CD4-positive, alpha-beta memory T cell (primary cell): ENCODE measurements at regions not wholly inside any gene's neighbourhood (a gene's known extent, or its start where the extent isn't known, plus 50 kb on each side); places are given as distances from the start of the nearest gene placed in this dataset.

Experiments
- CTCF ChIA-PET: fragments of 350-600 bp; sonication (Branson Sonifier 250); formaldehyde crosslinking; loops from one replicate; lab custom pipeline; 2021; ENCODE audit warnings: inconsistent platforms; ENCODE audit not compliant: partially characterized antibody; lab: Charles Lee
- POLR2A ChIA-PET: fragments of 350-600 bp; sonication (Branson Sonifier 250); formaldehyde crosslinking; loops from one replicate; lab custom pipeline; 2021; ENCODE audit not compliant: partially characterized antibody; lab: Charles Lee
- DNase-seq, 5 donors: peaks; one replicate each; pipeline versions ENCODE4 v3.0.0 to v3.0.0-alpha.2; 2020 to 2022; ENCODE audit warnings: mixed read lengths in 1 of 5
- H3K27ac ChIP-seq: one replicate; pipeline ENCODE4 v1.7.0; 2013; ENCODE audit warnings: low read depth, low read length
- H3K27me3 ChIP-seq: 2 replicates; pipeline ENCODE4 v1.7.0; 2013; ENCODE audit warnings: mild to moderate bottlenecking, low read length, moderate library complexity; ENCODE audit not compliant: insufficient read depth
- H3K36me3 ChIP-seq: 2 replicates; pipeline ENCODE4 v1.7.0; 2013; ENCODE audit warnings: mild to moderate bottlenecking, low read length, moderate library complexity; ENCODE audit not compliant: insufficient read depth
- H3K4me1 ChIP-seq: 2 replicates; pipeline ENCODE4 v1.7.0; 2013; ENCODE audit warnings: mild to moderate bottlenecking, low read length, moderate library complexity; ENCODE audit not compliant: insufficient read depth
- H3K4me3 ChIP-seq, 2 donors: one replicate each; pipeline ENCODE4 v1.7.0; 2013; ENCODE audit warnings: low read length in 2 of 2, mild to moderate bottlenecking in 1 of 2
- H3K9me3 ChIP-seq, 2 donors: one replicate each; pipeline ENCODE4 v1.7.0; 2013; ENCODE audit warnings: low read length in 2 of 2, control low read depth in 1 of 2; ENCODE audit not compliant: control insufficient read depth in 1 of 2
- H3K27ac Mint-ChIP-seq, 7 donors: one replicate each; pipeline ENCODE4 v1.8.0; 2020 to 2021; ENCODE audit warnings: mixed read lengths in 7 of 7, mild to moderate bottlenecking in 6 of 7, inconsistent platforms in 3 of 7, moderate library complexity in 3 of 7
- H3K27me3 Mint-ChIP-seq, 2 donors: one replicate each; pipeline ENCODE4 v1.8.0; 2020 to 2021; ENCODE audit warnings: mixed read lengths in 2 of 2
- H3K36me3 Mint-ChIP-seq, 2 donors: one replicate each; pipeline ENCODE4 v1.8.0; 2020 to 2021; ENCODE audit warnings: mixed read lengths in 2 of 2, inconsistent platforms in 1 of 2, mild to moderate bottlenecking in 1 of 2
- H3K4me1 Mint-ChIP-seq, 4 donors: one replicate each; pipeline ENCODE4 v1.8.0; 2020 to 2021; ENCODE audit warnings: mixed read lengths in 4 of 4, mild to moderate bottlenecking in 1 of 4
- H3K4me3 Mint-ChIP-seq, 8 donors: one replicate each; pipeline ENCODE4 v1.8.0; 2020 to 2021; ENCODE audit warnings: mixed read lengths in 8 of 8, mild to moderate bottlenecking in 7 of 8, moderate library complexity in 6 of 8, inconsistent platforms in 3 of 8
- H3K9me3 Mint-ChIP-seq, 8 donors: one replicate each; pipeline ENCODE4 v1.8.0; 2020 to 2021; ENCODE audit warnings: mixed read lengths in 8 of 8, mild to moderate bottlenecking in 5 of 8, inconsistent platforms in 3 of 8, moderate library complexity in 1 of 8
- intact Hi-C: fragments of 100-400 bp; cut with micrococcal nuclease; formaldehyde crosslinking; loops from one replicate; pipeline ENCODE4 v1.15.1; 2023

- no peak overlapping the region for H3K4me3 ChIP-seq
- POLR2A ChIA-PET, result no interaction called here
- Mint-ChIP-seq H3K36me3 (no peaks in the 10 kb centered on the region), H3K4me3 (no peak overlapping the region), H3K4me1 (no peaks in the 10 kb centered on the region), H3K9me3 (peaks cover 0 to 2% (median 0%) of the 10 kb centered on the region in 8 donors), H3K27me3 (peaks cover 2 to 4% of the 10 kb centered on the region in 2 donors), H3K27ac (no peak overlapping the region)
- no peaks in the 10 kb centered on the region for H3K9me3 ChIP-seq
- no peak overlapping the region for H3K27ac ChIP-seq
- no peaks in the 10 kb centered on the region for H3K27me3 ChIP-seq
- H3K36me3 ChIP-seq, result no peaks in the 10 kb centered on the region
- CTCF ChIA-PET, result no interaction called here
- intact Hi-C loops, result no loop called here
- no peaks in the 10 kb centered on the region for H3K4me1 ChIP-seq
- no peak for DNase-seq
Observed at GRCh38 chr4:141802333-141802732, 165.9 kb downstream of the IL15 start.

GRCh38 chr4:141804836-141805235 is 168.5 kb downstream of the IL15 start:
- H3K36me3 ChIP-seq, result no peaks in the 10 kb centered on the region
- H3K9me3 ChIP-seq, result no peaks in the 10 kb centered on the region
- Mint-ChIP-seq H3K27ac (no peak overlapping the region), H3K4me1 (no peaks in the 10 kb centered on the region), H3K27me3 (peaks cover 2 to 5% of the 10 kb centered on the region in 2 donors), H3K4me3 (no peak overlapping the region), H3K9me3 (peaks cover 0 to 2% (median 0%) of the 10 kb centered on the region in 8 donors), H3K36me3 (no peaks in the 10 kb centered on the region)
- no peak for DNase-seq
- POLR2A ChIA-PET, result no interaction called here
- H3K4me1 ChIP-seq, result no peaks in the 10 kb centered on the region
- intact Hi-C loops, result no loop called here
- no peaks in the 10 kb centered on the region for H3K27me3 ChIP-seq
- H3K27ac ChIP-seq, result no peak overlapping the region
- H3K4me3 ChIP-seq, result no peak overlapping the region
- CTCF ChIA-PET, result no interaction called here

GRCh38 chr4:141807103-141807891 is 170.9 kb downstream of the IL15 start:
- no peaks in the 10 kb centered on the region for H3K36me3 Mint-ChIP-seq
- H3K27me3 ChIP-seq, result no peaks in the 10 kb centered on the region
- no peaks in the 10 kb centered on the region for H3K4me1 Mint-ChIP-seq
- no peak for DNase-seq
- ChIA-PET POLR2A (no interaction called here), CTCF (no interaction called here)
- H3K27ac Mint-ChIP-seq, result no peak overlapping the region
- no peak overlapping the region for H3K4me3 ChIP-seq
- no peak overlapping the region for H3K27ac ChIP-seq
- H3K4me1 ChIP-seq, result no peaks in the 10 kb centered on the region
- no peaks in the 10 kb centered on the region for H3K36me3 ChIP-seq
- peaks cover 2 to 9% of the 10 kb centered on the region in 2 donors for H3K27me3 Mint-ChIP-seq
- H3K4me3 Mint-ChIP-seq, result no peak overlapping the region
- no peaks in the 10 kb centered on the region for H3K9me3 ChIP-seq
- peaks cover 0 to 2% (median 0%) of the 10 kb centered on the region in 8 donors for H3K9me3 Mint-ChIP-seq
- intact Hi-C loops, result no loop called here

GRCh38 chr4:141810038-141810711 is 173.8 kb downstream of the IL15 start:
- Histone ChIP-seq H3K4me1 (no peaks in the 10 kb centered on the region), H3K9me3 (no peaks in the 10 kb centered on the region), H3K4me3 (no peak overlapping the region), H3K36me3 (no peaks in the 10 kb centered on the region), H3K27me3 (no peaks in the 10 kb centered on the region), H3K27ac (no peak overlapping the region)
- H3K36me3 Mint-ChIP-seq, result no peaks in the 10 kb centered on the region
- intact Hi-C loops, result no loop called here
- CTCF ChIA-PET, result no interaction called here
- H3K9me3 Mint-ChIP-seq, result peaks cover 0 to 2% (median 0%) of the 10 kb centered on the region in 8 donors
- DNase-seq, result no peak
- H3K4me1 Mint-ChIP-seq, result no peaks in the 10 kb centered on the region
- H3K27ac Mint-ChIP-seq, result no peak overlapping the region
- no peak overlapping the region for H3K4me3 Mint-ChIP-seq
- POLR2A ChIA-PET, result interaction anchor here (0.5 kb wide), 1 partner anchor 204 kb away, joined by 3 read pairs; no protein-coding TSS in a partner anchor
- H3K27me3 Mint-ChIP-seq, result peaks cover 4 to 7% of the 10 kb centered on the region in 2 donors

- no peak for DNase-seq
- H3K9me3 ChIP-seq, result no peaks in the 10 kb centered on the region
- Mint-ChIP-seq H3K4me3 (no peak overlapping the region), H3K36me3 (no peaks in the 10 kb centered on the region), H3K27ac (no peak overlapping the region), H3K27me3 (peaks cover 7 to 9% of the 10 kb centered on the region in 2 donors), H3K9me3 (peaks cover 0 to 2% (median 0%) of the 10 kb centered on the region in 8 donors), H3K4me1 (no peaks in the 10 kb centered on the region)
- CTCF ChIA-PET, result no interaction called here
- intact Hi-C loops, result no loop called here
- H3K36me3 ChIP-seq, result no peaks in the 10 kb centered on the region
- H3K4me3 ChIP-seq, result no peak overlapping the region
- H3K27ac ChIP-seq, result no peak overlapping the region
- no peaks in the 10 kb centered on the region for H3K4me1 ChIP-seq
- H3K27me3 ChIP-seq, result no peaks in the 10 kb centered on the region
- POLR2A ChIA-PET, result interaction anchor here (0.5 kb wide), 1 partner anchor 205 kb away, joined by 3 read pairs; no protein-coding TSS in a partner anchor
Observed at GRCh38 chr4:141810712-141811375, 174.5 kb downstream of the IL15 start.

GRCh38 chr4:141812158-141812557 is 175.8 kb downstream of the IL15 start:
- DNase-seq, result no peak
- Mint-ChIP-seq H3K27me3 (peaks cover 9 to 15% of the 10 kb centered on the region in 2 donors), H3K9me3 (peaks cover 0 to 2% (median 0%) of the 10 kb centered on the region in 8 donors), H3K4me1 (no peaks in the 10 kb centered on the region), H3K27ac (no peak overlapping the region), H3K36me3 (no peaks in the 10 kb centered on the region), H3K4me3 (no peak overlapping the region)
- POLR2A ChIA-PET, result no interaction called here
- H3K36me3 ChIP-seq, result no peaks in the 10 kb centered on the region
- intact Hi-C loops, result no loop called here
- no peak overlapping the region for H3K27ac ChIP-seq
- no peaks in the 10 kb centered on the region for H3K9me3 ChIP-seq
- CTCF ChIA-PET, result no interaction called here
- H3K4me1 ChIP-seq, result no peaks in the 10 kb centered on the region
- no peak overlapping the region for H3K4me3 ChIP-seq
- no peaks in the 10 kb centered on the region for H3K27me3 ChIP-seq

- CTCF ChIA-PET, result no interaction called here
- intact Hi-C loops, result no loop called here
- Mint-ChIP-seq H3K9me3 (peaks cover 0 to 3% (median 0%) of the 10 kb centered on the region in 8 donors), H3K4me1 (no peaks in the 10 kb centered on the region), H3K27ac (no peak overlapping the region), H3K27me3 (peaks cover 9 to 25% of the 10 kb centered on the region in 2 donors), H3K36me3 (no peaks in the 10 kb centered on the region), H3K4me3 (no peak overlapping the region)
- no peaks in the 10 kb centered on the region for H3K27me3 ChIP-seq
- POLR2A ChIA-PET, result no interaction called here
- no peaks in the 10 kb centered on the region for H3K4me1 ChIP-seq
- no peak overlapping the region for H3K4me3 ChIP-seq
- DNase-seq, result no peak
- no peaks in the 10 kb centered on the region for H3K36me3 ChIP-seq
- H3K9me3 ChIP-seq, result no peaks in the 10 kb centered on the region
- no peak overlapping the region for H3K27ac ChIP-seq
Observed at GRCh38 chr4:141814499-141814898, 178.1 kb downstream of the IL15 start.
